Astrocyte (in vitro differentiated cells and primary cell): ENCODE measurements at regions not wholly inside any gene's neighbourhood (a gene's known extent, or its start where the extent isn't known, plus 50 kb on each side); places are given as distances from the start of the nearest gene placed in this dataset.

Source experiments
- DNase-seq: peaks from one replicate; pipeline ENCODE4 v3.0.0-alpha.2; 2010; ENCODE audit warnings: low read depth
- FAIRE-seq: peaks from 2 replicates; lab custom pipeline; 2011; peaks lifted over from hg19 to GRCh38; lab: Jason Lieb, UNC
- H2AFZ ChIP-seq: 2 replicates; pipeline ENCODE4 v1.6.0; 2012; ENCODE audit warnings: low read depth, low read length, inconsistent platforms
- H3K27ac ChIP-seq: 2 replicates; pipeline ENCODE4 v1.5.1; 2011; ENCODE audit warnings: low read depth, low read length, inconsistent platforms
- H3K27me3 ChIP-seq: 2 replicates; pipeline ENCODE4 v1.6.0; 2011; ENCODE audit warnings: low read length, inconsistent platforms; ENCODE audit not compliant: insufficient read depth
- H3K36me3 ChIP-seq: 2 replicates; pipeline ENCODE4 v1.5.1; 2011; ENCODE audit warnings: low read length, inconsistent platforms; ENCODE audit not compliant: insufficient read depth
- H3K4me1 ChIP-seq: 2 replicates; pipeline ENCODE4 v1.5.1; 2011; ENCODE audit warnings: low read length, inconsistent platforms; ENCODE audit not compliant: insufficient read depth
- H3K4me2 ChIP-seq: 2 replicates; pipeline ENCODE4 v1.6.0; 2012; ENCODE audit warnings: low read length, inconsistent platforms
- H3K4me3 ChIP-seq: 2 replicates; pipeline ENCODE4 v1.5.1; 2011; ENCODE audit warnings: low read depth, mild to moderate bottlenecking, low read length, inconsistent platforms; ENCODE audit not compliant: insufficient read depth
- H3K79me2 ChIP-seq: 2 replicates; pipeline ENCODE4 v1.6.0; 2012; ENCODE audit warnings: mild to moderate bottlenecking, low read length, inconsistent platforms; ENCODE audit not compliant: insufficient read depth
- H3K9ac ChIP-seq: 2 replicates; pipeline ENCODE4 v1.6.0; 2012; ENCODE audit warnings: mild to moderate bottlenecking, low read length, inconsistent platforms
- H3K9me3 ChIP-seq: 2 replicates; pipeline ENCODE4 v1.5.1; 2012; ENCODE audit warnings: low read depth, mild to moderate bottlenecking, low read length, inconsistent platforms; ENCODE audit not compliant: insufficient read depth
- H4K20me1 ChIP-seq: 2 replicates; pipeline ENCODE4 v1.6.0; 2012; ENCODE audit warnings: low read length, inconsistent platforms; ENCODE audit not compliant: insufficient read depth
- H3K27ac Mint-ChIP-seq: one replicate; pipeline ENCODE4 v1.8.0; 2021; ENCODE audit warnings: mild to moderate bottlenecking, mixed read lengths; ENCODE audit not compliant: unreplicated experiment
- H3K27me3 Mint-ChIP-seq: one replicate; pipeline ENCODE4 v1.8.0; 2021; ENCODE audit warnings: low read depth, mixed read lengths; ENCODE audit not compliant: unreplicated experiment
- H3K36me3 Mint-ChIP-seq: one replicate; pipeline ENCODE4 v1.8.0; 2021; ENCODE audit warnings: low read depth, mixed read lengths; ENCODE audit not compliant: unreplicated experiment
- H3K4me1 Mint-ChIP-seq: one replicate; pipeline ENCODE4 v1.8.0; 2021; ENCODE audit warnings: low read depth, mixed read lengths; ENCODE audit not compliant: unreplicated experiment
- H3K4me3 Mint-ChIP-seq: one replicate; pipeline ENCODE4 v1.8.0; 2021; ENCODE audit warnings: mild to moderate bottlenecking, moderate library complexity, mixed read lengths; ENCODE audit not compliant: unreplicated experiment
- H3K9me3 Mint-ChIP-seq: one replicate; pipeline ENCODE4 v1.8.0; 2021; ENCODE audit warnings: mild to moderate bottlenecking, mixed read lengths; ENCODE audit not compliant: unreplicated experiment
- EZH2 ChIP-seq: IDR thresholded peaks from 2 replicates; pipeline ENCODE4 v1.6.1; 2012; ENCODE audit warnings: mild to moderate bottlenecking, low read length, inconsistent platforms; ENCODE audit not compliant: insufficient read depth
- TF ChIP-seq, protein P1 (sequence below): IDR thresholded peaks from 2 replicates; pipeline ENCODE4 v1.5.1; 2011; ENCODE audit warnings: low read depth, mild to moderate bottlenecking, inconsistent platforms, low read length, moderate library complexity; ENCODE audit not compliant: insufficient read depth

DNA sequence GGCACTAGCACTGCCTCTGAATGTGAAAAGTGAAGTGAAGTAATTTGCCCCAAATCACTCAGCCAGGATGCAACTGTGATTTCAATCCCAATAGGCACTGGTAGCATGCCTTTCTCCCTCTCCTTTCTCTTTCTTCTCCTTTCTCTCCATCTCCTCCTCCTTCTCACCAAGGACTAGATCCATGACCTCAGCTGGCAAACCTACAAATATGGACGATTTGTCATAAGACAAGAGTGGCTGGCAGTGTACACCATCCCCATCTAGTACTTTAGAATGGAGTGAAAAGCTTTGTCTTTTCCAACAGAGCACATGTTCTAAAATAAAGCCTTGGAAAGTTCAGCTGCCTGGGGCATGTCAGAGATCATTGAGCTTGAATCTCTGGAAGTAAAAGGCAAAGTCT, 574.7 kb upstream of the CLINT1 start:
- FAIRE-seq (no peak), DNase-seq (no peak)
- H3K27me3 ChIP-seq: no peaks in the 10 kb centered on the region
- H3K36me3 ChIP-seq: no peaks in the 10 kb centered on the region
- H3K4me3 ChIP-seq: no peak overlapping the region
- Mint-ChIP-seq H3K27me3 (no peaks in the 10 kb centered on the region), H3K9me3 (peaks cover 5% of the 10 kb centered on the region), H3K27ac (no peak overlapping the region), H3K4me1 (peaks cover 33% of the 10 kb centered on the region), H3K4me3 (no peak overlapping the region), H3K36me3 (no peaks in the 10 kb centered on the region)
- H3K27ac ChIP-seq: no peak overlapping the region
- H3K9me3 ChIP-seq: no peaks in the 10 kb centered on the region
- peaks cover 11% of the 10 kb centered on the region for H3K4me1 ChIP-seq
- H3K9ac ChIP-seq: no peak overlapping the region
- TF ChIP-seq EZH2: no peak
- H3K79me2 ChIP-seq: no peaks in the 10 kb centered on the region
- no peak overlapping the region for H2AFZ ChIP-seq
- no peak overlapping the region for H3K4me2 ChIP-seq
- no peaks in the 10 kb centered on the region for H4K20me1 ChIP-seq

DNA sequence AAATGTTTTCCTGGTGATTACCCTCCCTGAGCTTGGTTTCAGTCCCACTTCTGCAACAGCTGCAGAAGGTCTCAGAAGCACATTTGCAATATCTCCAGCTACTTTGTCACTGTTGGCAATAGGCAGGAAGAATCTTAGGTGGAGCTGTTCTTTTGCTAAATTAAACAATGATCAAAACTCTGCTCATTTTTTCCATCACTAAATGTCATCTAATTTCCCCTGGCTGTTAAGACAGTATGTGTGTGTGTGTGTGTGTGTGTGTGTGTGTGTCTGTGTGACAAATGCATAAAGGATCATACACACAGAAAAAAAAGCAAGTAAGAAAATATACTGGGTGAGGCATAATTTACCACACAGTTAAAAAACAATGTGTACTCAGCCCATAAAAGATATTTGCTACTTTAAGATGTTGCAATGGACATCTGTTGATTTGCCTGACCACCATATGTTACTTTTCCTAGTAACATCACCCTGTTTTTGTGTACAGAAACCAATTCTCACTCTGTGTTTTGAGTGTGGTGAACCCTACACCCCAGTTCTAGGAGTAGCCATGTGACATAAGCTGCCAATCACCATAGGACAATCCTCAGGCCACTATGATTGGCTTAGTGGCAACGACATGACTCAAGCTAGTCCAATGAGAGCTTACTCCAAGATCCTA, 572.6 kb upstream of the CLINT1 start:
- Mint-ChIP-seq H3K4me1 (peaks cover 30% of the 10 kb centered on the region), H3K36me3 (no peaks in the 10 kb centered on the region), H3K27ac (no peak overlapping the region), H3K9me3 (peaks cover 2% of the 10 kb centered on the region), H3K27me3 (peaks cover 2% of the 10 kb centered on the region), H3K4me3 (no peak overlapping the region)
- no peak for TF ChIP-seq EZH2
- TF ChIP-seq, protein P1, sequence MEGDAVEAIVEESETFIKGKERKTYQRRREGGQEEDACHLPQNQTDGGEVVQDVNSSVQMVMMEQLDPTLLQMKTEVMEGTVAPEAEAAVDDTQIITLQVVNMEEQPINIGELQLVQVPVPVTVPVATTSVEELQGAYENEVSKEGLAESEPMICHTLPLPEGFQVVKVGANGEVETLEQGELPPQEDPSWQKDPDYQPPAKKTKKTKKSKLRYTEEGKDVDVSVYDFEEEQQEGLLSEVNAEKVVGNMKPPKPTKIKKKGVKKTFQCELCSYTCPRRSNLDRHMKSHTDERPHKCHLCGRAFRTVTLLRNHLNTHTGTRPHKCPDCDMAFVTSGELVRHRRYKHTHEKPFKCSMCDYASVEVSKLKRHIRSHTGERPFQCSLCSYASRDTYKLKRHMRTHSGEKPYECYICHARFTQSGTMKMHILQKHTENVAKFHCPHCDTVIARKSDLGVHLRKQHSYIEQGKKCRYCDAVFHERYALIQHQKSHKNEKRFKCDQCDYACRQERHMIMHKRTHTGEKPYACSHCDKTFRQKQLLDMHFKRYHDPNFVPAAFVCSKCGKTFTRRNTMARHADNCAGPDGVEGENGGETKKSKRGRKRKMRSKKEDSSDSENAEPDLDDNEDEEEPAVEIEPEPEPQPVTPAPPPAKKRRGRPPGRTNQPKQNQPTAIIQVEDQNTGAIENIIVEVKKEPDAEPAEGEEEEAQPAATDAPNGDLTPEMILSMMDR: no peak
- Histone ChIP-seq H3K27me3 (no peaks in the 10 kb centered on the region), H3K27ac (no peak overlapping the region), H3K4me2 (no peak overlapping the region), H3K4me3 (no peak overlapping the region), H3K9ac (no peak overlapping the region), H3K36me3 (no peaks in the 10 kb centered on the region), H4K20me1 (no peaks in the 10 kb centered on the region), H3K9me3 (no peaks in the 10 kb centered on the region), H2AFZ (no peak overlapping the region), H3K4me1 (peaks cover 11% of the 10 kb centered on the region), H3K79me2 (no peaks in the 10 kb centered on the region)
- DNase-seq: peak; percentile 25
- FAIRE-seq: no peak

DNA sequence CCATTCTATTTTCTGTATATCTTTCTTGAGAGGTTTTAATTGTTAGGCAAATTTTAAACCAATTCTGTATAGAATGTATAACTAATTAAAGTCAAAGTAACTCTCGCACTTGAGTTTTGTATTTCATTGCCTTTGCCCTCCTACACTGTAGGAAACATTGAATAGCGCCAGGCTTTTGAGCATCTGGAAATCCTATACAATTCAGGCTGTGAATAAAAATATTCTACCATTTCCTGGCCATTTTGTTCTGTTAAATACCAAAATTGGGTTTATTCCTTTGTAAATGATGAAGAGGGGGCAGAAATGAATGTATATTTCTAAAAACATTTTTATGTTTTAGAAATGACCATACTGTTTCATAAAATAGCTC, 571.8 kb upstream of the CLINT1 start:
- TF ChIP-seq, protein P1: no peak
- TF ChIP-seq EZH2: no peak
- H3K4me1 ChIP-seq: peaks cover 8% of the 10 kb centered on the region
- no peaks in the 10 kb centered on the region for H3K79me2 ChIP-seq
- no peak overlapping the region for H2AFZ ChIP-seq
- H3K36me3 ChIP-seq: no peaks in the 10 kb centered on the region
- DNase-seq: no peak
- no peaks in the 10 kb centered on the region for H3K27me3 ChIP-seq
- no peak for FAIRE-seq
- Mint-ChIP-seq H3K27me3 (peaks cover 2% of the 10 kb centered on the region), H3K36me3 (no peaks in the 10 kb centered on the region), H3K4me3 (no peak overlapping the region), H3K4me1 (peaks cover 23% of the 10 kb centered on the region), H3K27ac (no peak overlapping the region), H3K9me3 (peaks cover 2% of the 10 kb centered on the region)
- H4K20me1 ChIP-seq: no peaks in the 10 kb centered on the region
- H3K4me2 ChIP-seq: no peak overlapping the region
- H3K4me3 ChIP-seq: no peak overlapping the region
- H3K9me3 ChIP-seq: no peaks in the 10 kb centered on the region
- H3K9ac ChIP-seq: no peak overlapping the region
- no peak overlapping the region for H3K27ac ChIP-seq
